MCF 10A (cell line): ENCODE measurements at regions not wholly inside any gene's neighbourhood (a gene's known extent, or its start where the extent isn't known, plus 50 kb on each side); places are given as distances from the start of the nearest gene placed in this dataset.

Source experiments
- BruUV-seq: library from RNA; stranded (reverse); fragments of 400-500 nt; replicated peaks from 2 replicates; lab custom pipeline; 2021; lab: Mats Ljungman, UMichigan
- CTCF ChIA-PET: fragments of 300-600 bp; sonication (Branson Sonifier 250); formaldehyde crosslinking; extraction: SDS; loops from one replicate; lab custom pipeline; 2021; ENCODE audit warnings: antibody characterized with exemption, inconsistent platforms; lab: Yijun Ruan, JAX
- POLR2A ChIA-PET: fragments of 300-600, 350-650 bp; sonication (Branson Sonifier 250); formaldehyde crosslinking; extraction: SDS; loops from one replicate; lab custom pipeline; 2020; ENCODE audit warnings: antibody characterized with exemption, inconsistent platforms; lab: Yijun Ruan, JAX
- DNase-seq: peaks from one replicate; pipeline ENCODE4 v3.0.0-alpha.2; 2018; ENCODE audit not compliant: unreplicated experiment
- H3K27ac Mint-ChIP-seq: one replicate; pipeline ENCODE4 v1.8.0; 2022; ENCODE audit warnings: mild to moderate bottlenecking, low read depth, mixed read lengths; ENCODE audit not compliant: unreplicated experiment
- H3K27me3 Mint-ChIP-seq: one replicate; pipeline ENCODE4 v1.8.0; 2022; ENCODE audit warnings: mixed read lengths; ENCODE audit not compliant: insufficient read depth, unreplicated experiment
- H3K36me3 Mint-ChIP-seq: one replicate; pipeline ENCODE4 v1.8.0; 2022; ENCODE audit warnings: mild to moderate bottlenecking, moderate library complexity, mixed read lengths; ENCODE audit not compliant: insufficient read depth, unreplicated experiment
- H3K4me1 Mint-ChIP-seq: one replicate; pipeline ENCODE4 v1.8.0; 2022; ENCODE audit warnings: mixed read lengths; ENCODE audit not compliant: insufficient read depth, unreplicated experiment
- H3K4me3 Mint-ChIP-seq: one replicate; pipeline ENCODE4 v1.8.0; 2022; ENCODE audit warnings: mild to moderate bottlenecking, moderate library complexity, mixed read lengths; ENCODE audit not compliant: unreplicated experiment
- H3K9me3 Mint-ChIP-seq: one replicate; pipeline ENCODE4 v1.8.0; 2022; ENCODE audit warnings: mixed read lengths; ENCODE audit not compliant: unreplicated experiment
- CTCF ChIP-seq: fragments of 200-600 bp; IDR thresholded peaks from one replicate; pipeline ENCODE4 v1.8.0; 2022; ENCODE audit warnings: antibody characterized with exemption, mild to moderate bottlenecking; ENCODE audit not compliant: unreplicated experiment
- intact Hi-C: fragments of 100-400 bp; cut with micrococcal nuclease; formaldehyde crosslinking; loops from 2 replicates; pipeline ENCODE4 v1.14.1; 2022

GRCh38 chr12:97957109-97957508 is 494.5 kb downstream of the RMST start:
- BruUV-seq = no TSS peak
- Mint-ChIP-seq H3K27me3 (no peaks in the 10 kb centered on the region), H3K36me3 (no peaks in the 10 kb centered on the region), H3K4me3 (no peak overlapping the region), H3K4me1 (no peaks in the 10 kb centered on the region), H3K9me3 (peaks cover 14% of the 10 kb centered on the region), H3K27ac (no peak overlapping the region)
- intact Hi-C loops = no loop called here
- ChIA-PET POLR2A (no interaction called here), CTCF (interaction anchor here (1.1 to 1.7 kb wide), 2 partner anchors 11 to 12 kb away, joined by 3 read pairs; no protein-coding TSS in a partner anchor)
- DNase-seq = no peak
- no peak for TF ChIP-seq CTCF

GRCh38 chr12:97960225-97960624 is 497.6 kb downstream of the RMST start:
- no peak overlapping the region for H3K4me3 Mint-ChIP-seq

GRCh38 chr12:97960741-97961608 is 498.4 kb downstream of the RMST start:
- Mint-ChIP-seq H3K4me1 (no peaks in the 10 kb centered on the region), H3K27ac (no peak overlapping the region), H3K9me3 (peaks cover 9% of the 10 kb centered on the region), H3K4me3 (no peak overlapping the region), H3K27me3 (no peaks in the 10 kb centered on the region), H3K36me3 (no peaks in the 10 kb centered on the region)
- peak; percentile 34 for DNase-seq
- no TSS peak for BruUV-seq
- CTCF ChIA-PET = interaction anchor here (0.6 to 1.8 kb wide), 18 partner anchors 8 to 1379 kb away, joined by 3 to 8 read pairs (median 4); no protein-coding TSS in a partner anchor
- intact Hi-C loops = loop anchor here (1.0 kb wide), 1 partner anchor 245 kb away; no protein-coding TSS in a partner anchor
- POLR2A ChIA-PET = interaction anchor here (0.7 kb wide), 1 partner anchor 84 kb away, joined by 3 read pairs; no protein-coding TSS in a partner anchor
- TF ChIP-seq CTCF = peak; percentile 52

More at GRCh38 chr12:97960225-97960624, 497.6 kb downstream of the RMST start:
- ChIA-PET POLR2A (no interaction called here), CTCF (interaction anchor here (0.5 to 1.8 kb wide), 18 partner anchors 9 to 1671 kb away, joined by 3 to 8 read pairs (median 4); no protein-coding TSS in a partner anchor)
- no peaks in the 10 kb centered on the region for H3K27me3 Mint-ChIP-seq
- intact Hi-C loops = no loop called here
- BruUV-seq = no TSS peak
- peaks cover 14% of the 10 kb centered on the region for H3K9me3 Mint-ChIP-seq
- TF ChIP-seq CTCF = no peak
- DNase-seq = no peak
- no peak overlapping the region for H3K27ac Mint-ChIP-seq
- H3K4me1 Mint-ChIP-seq = no peaks in the 10 kb centered on the region
- H3K36me3 Mint-ChIP-seq = no peaks in the 10 kb centered on the region

- Mint-ChIP-seq H3K27ac (no peak overlapping the region), H3K27me3 (no peaks in the 10 kb centered on the region), H3K9me3 (no peaks in the 10 kb centered on the region), H3K4me1 (no peaks in the 10 kb centered on the region), H3K4me3 (no peak overlapping the region), H3K36me3 (no peaks in the 10 kb centered on the region)
- ChIA-PET CTCF (interaction anchor here (0.6 to 1.4 kb wide), 4 partner anchors 80 to 1345 kb away, joined by 3 to 4 read pairs (median 4); no protein-coding TSS in a partner anchor), POLR2A (no interaction called here)
- DNase-seq = no peak
- intact Hi-C loops = no loop called here
- no peak for TF ChIP-seq CTCF
- no TSS peak for BruUV-seq
Observed at GRCh38 chr12:97967831-97968230, 505.2 kb downstream of the RMST start.
